GM13977 (cell line): ENCODE measurements at regions not wholly inside any gene's neighbourhood (a gene's known extent, or its start where the extent isn't known, plus 50 kb on each side); places are given as distances from the start of the nearest gene placed in this dataset.

Experiments
- DNase-seq: peaks from one replicate; pipeline ENCODE4 v3.0.0; 2012; ENCODE audit warnings: low spot score
- CTCF ChIP-seq: IDR thresholded peaks from 2 replicates; pipeline ENCODE4 v1.5.1; 2012; ENCODE audit warnings: mild to moderate bottlenecking, control low read depth; ENCODE audit not compliant: insufficient read depth; ENCODE audit errors: extremely low read depth, missing control alignments
- in situ Hi-C: fragments of 300-500 bp; cut with MboI; formaldehyde crosslinking; loops from one replicate; pipeline ENCODE4 v1.12.0; 2022; ENCODE audit warnings: low sequenced_read_pairs, low pct_unique_long_range_greater_than_20kb, mixed read lengths, inconsistent platforms; ENCODE audit not compliant: unreplicated experiment

- in situ Hi-C loops = no loop called here
- no peak for DNase-seq
Measured at GRCh38 chr6:4395386-4395785, 260.0 kb upstream of the ECI2 start.

DNA sequence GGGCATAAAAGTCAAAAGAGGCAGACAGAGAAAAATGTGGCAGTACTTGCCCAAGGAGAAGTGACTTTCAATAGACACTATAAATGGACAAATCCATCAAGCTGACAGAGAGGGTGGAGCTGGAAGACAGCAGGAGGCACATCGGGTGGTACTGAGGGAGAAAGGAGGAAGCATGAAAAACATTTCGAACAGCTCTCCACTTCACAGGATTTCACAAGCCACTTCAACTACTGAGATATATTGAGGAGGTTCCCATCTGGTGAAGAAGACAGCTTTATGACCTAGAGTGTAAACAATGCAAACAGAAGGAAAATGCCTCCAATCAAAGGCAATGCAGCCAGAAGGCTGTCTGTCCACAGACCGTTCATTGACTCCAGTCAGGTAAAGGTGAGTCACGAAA, 259.4 kb upstream of the ECI2 start:
- in situ Hi-C loops = no loop called here
- no peak for TF ChIP-seq CTCF
- no peak for DNase-seq

More at GRCh38 chr6:4395386-4395785, 260.0 kb upstream of the ECI2 start:
- no peak for TF ChIP-seq CTCF

GRCh38 chr6:4388675-4389074, 253.3 kb upstream of the ECI2 start:
- TF ChIP-seq CTCF = no peak
- in situ Hi-C loops = no loop called here
- no peak for DNase-seq

- no peak for DNase-seq
- in situ Hi-C loops = no loop called here
- TF ChIP-seq CTCF = no peak
Measured at GRCh38 chr6:4384656-4385055, 249.3 kb upstream of the ECI2 start.

- DNase-seq = no peak
- in situ Hi-C loops = no loop called here
- TF ChIP-seq CTCF = no peak
Measured at GRCh38 chr6:4383910-4384638, 248.7 kb upstream of the ECI2 start.

- TF ChIP-seq CTCF = no peak
- DNase-seq = no peak
- in situ Hi-C loops = no loop called here
Measured at GRCh38 chr6:4382362-4382853, 247.0 kb upstream of the ECI2 start.
